Loucy (cell line): ENCODE measurements at regions not wholly inside any gene's neighbourhood (a gene's known extent, or its start where the extent isn't known, plus 50 kb on each side); places are given as distances from the start of the nearest gene placed in this dataset.

ENCODE experiments used
- EZH2phosphoT487 ChIP-seq: fragments of 200-600 bp; IDR thresholded peaks from 2 replicates; pipeline ENCODE4 v1.6.1; 2018; ENCODE audit warnings: antibody characterized with exemption, mild to moderate bottlenecking, moderate library complexity, borderline replicate concordance
- TF ChIP-seq, protein P1 (sequence below): fragments of 200-600 bp; sonication (generic); conservative IDR thresholded peaks from 2 replicates; pipeline ENCODE4 v1.5.1; 2014; ENCODE audit warnings: mild to moderate bottlenecking, antibody characterized with exemption, low read length

DNA sequence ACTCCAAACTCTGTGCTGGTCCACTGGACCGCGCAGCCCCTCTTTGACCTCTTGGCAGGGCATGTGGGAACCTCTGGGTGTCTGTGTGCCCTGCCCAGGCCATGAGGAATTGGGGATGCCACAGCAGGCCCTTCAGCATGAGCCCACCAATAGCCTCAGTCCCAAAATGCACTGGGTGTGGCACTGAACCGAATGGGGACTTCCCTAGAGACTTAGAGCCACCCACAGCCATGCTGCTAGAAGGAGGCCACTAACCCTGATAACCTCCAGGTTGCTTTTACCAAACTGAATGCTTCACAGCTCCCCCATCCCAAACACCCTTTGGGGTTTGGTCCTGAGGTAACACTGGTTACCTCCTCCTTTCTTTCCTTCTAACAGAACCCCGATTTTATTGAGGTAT is 302.7 kb downstream of the PIK3R1 start:
- TF ChIP-seq, protein P1, sequence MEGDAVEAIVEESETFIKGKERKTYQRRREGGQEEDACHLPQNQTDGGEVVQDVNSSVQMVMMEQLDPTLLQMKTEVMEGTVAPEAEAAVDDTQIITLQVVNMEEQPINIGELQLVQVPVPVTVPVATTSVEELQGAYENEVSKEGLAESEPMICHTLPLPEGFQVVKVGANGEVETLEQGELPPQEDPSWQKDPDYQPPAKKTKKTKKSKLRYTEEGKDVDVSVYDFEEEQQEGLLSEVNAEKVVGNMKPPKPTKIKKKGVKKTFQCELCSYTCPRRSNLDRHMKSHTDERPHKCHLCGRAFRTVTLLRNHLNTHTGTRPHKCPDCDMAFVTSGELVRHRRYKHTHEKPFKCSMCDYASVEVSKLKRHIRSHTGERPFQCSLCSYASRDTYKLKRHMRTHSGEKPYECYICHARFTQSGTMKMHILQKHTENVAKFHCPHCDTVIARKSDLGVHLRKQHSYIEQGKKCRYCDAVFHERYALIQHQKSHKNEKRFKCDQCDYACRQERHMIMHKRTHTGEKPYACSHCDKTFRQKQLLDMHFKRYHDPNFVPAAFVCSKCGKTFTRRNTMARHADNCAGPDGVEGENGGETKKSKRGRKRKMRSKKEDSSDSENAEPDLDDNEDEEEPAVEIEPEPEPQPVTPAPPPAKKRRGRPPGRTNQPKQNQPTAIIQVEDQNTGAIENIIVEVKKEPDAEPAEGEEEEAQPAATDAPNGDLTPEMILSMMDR, result no peak
- TF ChIP-seq EZH2phosphoT487, result no peak
